ENCODE measurements at regions not wholly inside any gene's neighbourhood (a gene's known extent, or its start where the extent isn't known, plus 50 kb on each side); places are given as distances from the start of the nearest gene placed in this dataset.

GRCh38 chr9:75467142-75467541 is 378.8 kb downstream of the OSTF1 start:
- no peak for TF ChIP-seq CTCF (IDR thresholded peaks at IDR 0.05)
- no peak for TF ChIP-seq EP300 (IDR thresholded peaks at IDR 0.05)
- TF ChIP-seq POLR2A (IDR thresholded peaks at IDR 0.05) = no peak
- no peak for TF ChIP-seq POLR2AphosphoS5 (IDR thresholded peaks at IDR 0.05)

Measured in stomach (tissue), 4 donors.